ENCODE measurements at regions not wholly inside any gene's neighbourhood (a gene's known extent, or its start where the extent isn't known, plus 50 kb on each side); places are given as distances from the start of the nearest gene placed in this dataset.

DNA sequence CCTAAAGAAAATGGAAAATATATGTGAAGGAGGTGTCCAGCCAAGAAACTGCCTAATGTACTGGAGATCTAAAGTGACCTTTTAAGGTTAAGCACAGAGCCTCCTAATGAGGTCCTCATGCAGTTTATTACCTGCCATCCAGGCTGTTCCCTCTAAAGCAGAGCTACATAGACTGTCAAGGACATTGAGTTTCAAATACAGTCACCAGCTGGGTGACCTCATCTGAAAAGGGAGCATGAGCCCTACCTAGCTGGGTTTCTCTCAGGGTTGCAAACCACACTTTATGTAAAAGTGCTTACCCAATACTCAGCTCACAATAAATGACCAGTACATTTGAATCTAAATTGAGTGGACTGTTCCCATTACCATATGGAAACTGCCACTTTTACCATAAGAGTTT is 65.4 kb upstream of the CTNNA2 start:
- TF ChIP-seq CTCF (IDR thresholded peaks at IDR 0.05) (no peak), POLR2A (IDR thresholded peaks at IDR 0.05) (no peak)

Measured in tibial nerve (tissue), 3 donors.